ENCODE measurements at regions not wholly inside any gene's neighbourhood (a gene's known extent, or its start where the extent isn't known, plus 50 kb on each side); places are given as distances from the start of the nearest gene placed in this dataset.

GRCh38 chr10:20552382-20552781, 344.7 kb downstream of the NEBL start:
- TF ChIP-seq THAP11 (CRISPR knock-in tag; IDR thresholded peaks at IDR 0.05): no peak
- no peak for TF ChIP-seq ISL2 (CRISPR knock-in tag; IDR thresholded peaks at IDR 0.05)
- no peak for TF ChIP-seq CCDC6 (CRISPR knock-in tag; IDR thresholded peaks at IDR 0.05)
- no peak for TF ChIP-seq MEIS2 (CRISPR knock-in tag; IDR thresholded peaks at IDR 0.05)
- no peak for TF ChIP-seq ZNF800 (CRISPR knock-in tag; IDR thresholded peaks at IDR 0.05)
- TF ChIP-seq MZF1 (CRISPR knock-in tag; IDR thresholded peaks at IDR 0.05; ENCODE audit: borderline replicate concordance): no peak
- TF ChIP-seq ATF4 (CRISPR knock-in tag; IDR thresholded peaks at IDR 0.05): no peak
- TF ChIP-seq ZNF773 (CRISPR knock-in tag; IDR thresholded peaks at IDR 0.05; ENCODE audit: borderline replicate concordance): no peak
- TF ChIP-seq HHEX (CRISPR knock-in tag; IDR thresholded peaks at IDR 0.05): no peak
- TF ChIP-seq NFE2L1 (CRISPR knock-in tag; IDR thresholded peaks at IDR 0.05; ENCODE audit: borderline replicate concordance): no peak
- no peak for TF ChIP-seq HOXA5 (CRISPR knock-in tag; IDR thresholded peaks at IDR 0.05)
- no peak for TF ChIP-seq MIER3 (CRISPR knock-in tag; IDR thresholded peaks at IDR 0.05; ENCODE audit: borderline replicate concordance)
- TF ChIP-seq HNRNPL (IDR thresholded peaks at IDR 0.05; ENCODE audit: low read depth, low read length): no peak
- no peak for TF ChIP-seq ZBTB20 (CRISPR knock-in tag; IDR thresholded peaks at IDR 0.05; ENCODE audit: borderline replicate concordance, low read depth)
- TF ChIP-seq NR2F2 (IDR thresholded peaks at IDR 0.05; ENCODE audit: borderline replicate concordance, low read depth): no peak
- Histone ChIP-seq H3K4me1 (ENCODE audit: insufficient read depth, low read length) (no peaks in the 10 kb centered on the region), H3K4me2 (ENCODE audit: low read depth, low read length) (no peak overlapping the region), H3K4me3 (replicated peaks in 1 of 3; ENCODE audit: insufficient read depth in 1 of 3, low read depth in 2 of 3, low read length in 3 of 3) (no peak overlapping the region), H4K20me1 (ENCODE audit: insufficient read depth, low read length) (no peaks in the 10 kb centered on the region), H3K9ac (ENCODE audit: insufficient read depth, low read depth, low read length) (no peak overlapping the region), H2AFZ (ENCODE audit: low read length) (no peak overlapping the region), H3K79me2 (ENCODE audit: insufficient read depth, low read length) (no peaks in the 10 kb centered on the region), H3K27ac (ENCODE audit: extremely low read length, insufficient read depth, low read length) (no peak overlapping the region), H3K36me3 (replicated peaks in 1 of 2; ENCODE audit: control insufficient read depth in 1 of 2, insufficient read depth in 2 of 2, low read length in 2 of 2) (no peaks in the 10 kb centered on the region), H3K27me3 (ENCODE audit: control insufficient read depth in 1 of 2, insufficient read depth in 2 of 2, low read length in 2 of 2) (no peaks in the 10 kb centered on the region), H3K9me3 (ENCODE audit: low read length) (peaks cover 80% of the 10 kb centered on the region)
- ChIA-PET POLR2A (no interaction called here), CTCF (ENCODE audit: low intra/inter-chr PET ratio, low total read pairs) (no interaction called here)
- DNase-seq (ENCODE audit: low spot score) (no peak), FAIRE-seq (no peak), ATAC-seq (no peak)
- in situ Hi-C loops (cut with HindIII; ENCODE audit: extremely low pct_ligation_motif_present, low pct_unique_long_range_greater_than_20kb): no loop called here
- 4% methylated on average over 3 of the region's 3 CpGs for WGBS (ENCODE audit: low lambda C conversion rate)
- no TSS peak for BruUV-seq (replicated peaks)
- intact Hi-C loops (cut with micrococcal nuclease; ENCODE audit: unreplicated experiment): no loop called here

Data from HepG2 (cell line).